ENCODE measurements at regions not wholly inside any gene's neighbourhood (a gene's known extent, or its start where the extent isn't known, plus 50 kb on each side); places are given as distances from the start of the nearest gene placed in this dataset.

- no peaks in the 10 kb centered on the region for H3K36me3 ChIP-seq
- TF ChIP-seq CTCF (IDR thresholded peaks at IDR 0.05; ENCODE audit: low read depth, low read length): no peak
- H3K9me3 ChIP-seq (ENCODE audit: severe bottlenecking): no peaks in the 10 kb centered on the region
- no peak overlapping the region for H3K4me3 ChIP-seq (ENCODE audit: low read depth, low read length)
- no peak for DNase-seq
- H3K27ac ChIP-seq: peak overlapping the region; percentile 25
- H3K27me3 ChIP-seq (ENCODE audit: insufficient read depth, low read depth, severe bottlenecking): no peaks in the 10 kb centered on the region
Observed at GRCh38 chr6:114430534-114431124, 87.8 kb upstream of the HS3ST5 start.

- Histone ChIP-seq H3K27ac (no peak overlapping the region), H3K27me3 (ENCODE audit: insufficient read depth, low read depth, severe bottlenecking) (no peaks in the 10 kb centered on the region), H3K36me3 (no peaks in the 10 kb centered on the region), H3K9me3 (ENCODE audit: severe bottlenecking) (no peaks in the 10 kb centered on the region), H3K4me3 (ENCODE audit: low read depth, low read length) (no peak overlapping the region)
- no peak for DNase-seq
- no peak for TF ChIP-seq CTCF (IDR thresholded peaks at IDR 0.05; ENCODE audit: low read depth, low read length)
Observed at GRCh38 chr6:114428341-114428740, 85.5 kb upstream of the HS3ST5 start.

GRCh38 chr6:114421199-114421598 lies 78.4 kb upstream of the HS3ST5 start:
- Histone ChIP-seq H3K36me3 (no peaks in the 10 kb centered on the region), H3K9me3 (ENCODE audit: severe bottlenecking) (no peaks in the 10 kb centered on the region), H3K27me3 (ENCODE audit: insufficient read depth, low read depth, severe bottlenecking) (no peaks in the 10 kb centered on the region), H3K4me3 (ENCODE audit: low read depth, low read length) (no peak overlapping the region), H3K27ac (no peak overlapping the region)
- TF ChIP-seq CTCF (IDR thresholded peaks at IDR 0.05; ENCODE audit: low read depth, low read length): no peak
- no peak for DNase-seq

GRCh38 chr6:114419175-114419574 lies 76.4 kb upstream of the HS3ST5 start:
- TF ChIP-seq CTCF (IDR thresholded peaks at IDR 0.05; ENCODE audit: low read depth, low read length): no peak
- H3K27ac ChIP-seq: no peak overlapping the region
- no peak for DNase-seq
- H3K4me3 ChIP-seq (ENCODE audit: low read depth, low read length): no peak overlapping the region
- H3K9me3 ChIP-seq (ENCODE audit: severe bottlenecking): no peaks in the 10 kb centered on the region
- H3K36me3 ChIP-seq: no peaks in the 10 kb centered on the region
- no peaks in the 10 kb centered on the region for H3K27me3 ChIP-seq (ENCODE audit: insufficient read depth, low read depth, severe bottlenecking)

GRCh38 chr6:114418304-114418972 lies 75.6 kb upstream of the HS3ST5 start:
- no peak overlapping the region for H3K27ac ChIP-seq
- H3K36me3 ChIP-seq: no peaks in the 10 kb centered on the region
- no peaks in the 10 kb centered on the region for H3K27me3 ChIP-seq (ENCODE audit: insufficient read depth, low read depth, severe bottlenecking)
- no peak overlapping the region for H3K4me3 ChIP-seq (ENCODE audit: low read depth, low read length)
- no peak for DNase-seq
- TF ChIP-seq CTCF (IDR thresholded peaks at IDR 0.05; ENCODE audit: low read depth, low read length): no peak
- H3K9me3 ChIP-seq (ENCODE audit: severe bottlenecking): no peaks in the 10 kb centered on the region

Measured in WERI-Rb-1 (cell line).